Pulmonary artery endothelial cell (primary cell): ENCODE measurements at regions not wholly inside any gene's neighbourhood (a gene's known extent, or its start where the extent isn't known, plus 50 kb on each side); places are given as distances from the start of the nearest gene placed in this dataset.

Source experiments
- DNase-seq: peaks from one replicate; pipeline ENCODE4 v3.0.0-alpha.2; 2011; ENCODE audit warnings: low read depth, low spot score

GRCh38 chr2:83665894-83666293, 793.2 kb downstream of the SUCLG1 start:
- peak; percentile 64 for DNase-seq

GRCh38 chr2:83665154-83665553, 793.9 kb downstream of the SUCLG1 start:
- no peak for DNase-seq

DNA sequence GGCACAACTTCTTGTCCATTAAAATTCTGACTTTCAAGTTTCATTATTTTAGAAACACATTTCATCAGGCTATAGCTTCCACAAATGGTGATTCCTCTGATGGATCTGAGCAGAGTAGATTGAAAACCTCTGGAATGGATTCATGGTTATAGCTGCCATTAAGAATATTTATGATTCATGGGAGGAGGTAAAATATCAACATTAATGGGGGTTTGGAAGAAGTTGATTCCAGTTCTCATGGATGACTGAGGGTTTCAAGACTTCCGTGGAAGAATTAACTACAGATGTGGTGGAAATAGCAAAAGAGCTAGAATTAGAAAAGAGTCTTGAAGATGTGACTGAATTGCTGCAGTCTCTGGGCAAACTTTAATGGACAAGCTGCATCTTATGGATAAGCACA, 797.4 kb downstream of the SUCLG1 start:
- DNase-seq, result no peak

- DNase-seq, result no peak
These were observed 804.9 kb downstream of the SUCLG1 start for GRCh38 chr2:83654091-83654611.

DNA sequence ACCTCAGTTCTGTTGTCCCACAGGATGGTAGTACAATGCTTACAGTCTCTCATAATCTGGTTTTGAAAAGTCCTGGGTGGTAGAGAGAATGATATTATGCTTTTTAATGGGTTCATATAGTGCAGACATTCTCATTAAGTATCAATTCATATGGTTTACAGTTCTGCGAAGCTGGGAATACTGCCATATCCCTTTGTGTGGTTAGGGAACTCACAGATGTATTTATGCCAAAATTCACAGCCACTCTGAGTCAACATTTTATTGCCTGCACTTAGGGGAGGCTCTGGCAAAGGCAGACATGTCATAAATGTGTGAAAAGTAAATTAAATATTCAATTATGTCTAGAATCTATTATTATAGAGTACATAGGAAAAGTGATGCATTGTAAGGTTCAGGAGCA, 808.2 kb downstream of the SUCLG1 start:
- no peak for DNase-seq

GRCh38 chr2:83650161-83650560, 808.9 kb downstream of the SUCLG1 start:
- no peak for DNase-seq

GRCh38 chr2:83640506-83640905, 818.6 kb downstream of the SUCLG1 start:
- DNase-seq, result no peak

DNA sequence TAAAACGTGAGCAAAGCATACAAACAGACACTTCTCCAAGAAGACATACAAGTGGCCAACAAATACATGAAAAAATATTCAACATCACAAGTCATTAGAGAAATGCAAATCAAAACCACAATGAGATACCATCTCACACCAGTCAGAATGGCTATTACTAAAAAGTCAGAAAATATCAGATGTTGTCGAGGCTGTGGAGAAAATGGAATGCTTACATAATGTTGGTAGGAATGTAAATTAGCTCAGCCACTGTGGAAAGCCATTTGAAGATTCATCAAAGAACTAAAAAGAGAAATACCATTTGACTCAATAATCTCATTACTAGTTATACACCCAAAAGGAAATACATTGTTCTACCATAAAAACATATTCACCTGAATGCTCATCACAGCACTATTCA, 825.7 kb downstream of the SUCLG1 start:
- DNase-seq, result no peak

DNA sequence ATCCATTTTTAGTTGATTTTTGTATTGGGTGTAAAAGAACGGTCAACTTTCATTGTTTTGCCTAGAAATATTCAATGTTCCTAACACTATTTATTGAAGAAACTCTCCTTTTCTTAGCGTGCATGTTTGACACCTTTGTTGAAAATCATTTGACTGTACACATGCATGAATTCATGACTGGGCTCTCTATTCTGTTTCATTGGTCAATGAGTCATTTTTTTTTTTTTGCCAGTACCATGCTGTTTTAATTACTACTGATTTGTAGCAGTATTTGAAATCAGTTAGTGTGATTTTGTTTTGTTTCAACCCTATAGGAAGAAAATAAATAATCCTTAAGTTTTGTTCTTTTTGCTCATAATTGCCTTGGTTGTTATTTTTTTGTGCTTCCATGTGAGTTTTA, 828.7 kb downstream of the SUCLG1 start:
- no peak for DNase-seq

DNA sequence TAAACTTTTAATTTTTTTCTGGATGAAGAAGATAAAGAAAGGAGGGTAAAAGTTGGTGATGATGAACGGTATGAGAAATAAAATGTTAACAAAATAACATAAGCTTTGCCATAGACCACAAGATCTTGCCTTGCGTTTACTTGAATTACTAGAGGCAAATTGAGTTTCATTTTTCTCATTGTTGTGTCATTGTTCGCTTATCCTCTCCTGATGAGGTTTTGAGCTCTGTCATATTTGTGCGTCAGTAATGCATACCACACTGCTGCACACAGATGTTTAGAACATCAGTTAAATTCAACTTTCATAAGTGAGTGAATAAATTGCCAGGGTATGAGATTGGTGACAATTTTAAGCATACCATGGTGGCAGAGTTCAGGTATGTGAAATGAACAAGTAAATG, 843.6 kb downstream of the SUCLG1 start:
- DNase-seq, result no peak

GRCh38 chr2:83613178-83613577, 845.9 kb downstream of the SUCLG1 start:
- no peak for DNase-seq

GRCh38 chr2:83602753-83603152, 856.3 kb downstream of the SUCLG1 start:
- no peak for DNase-seq

DNA sequence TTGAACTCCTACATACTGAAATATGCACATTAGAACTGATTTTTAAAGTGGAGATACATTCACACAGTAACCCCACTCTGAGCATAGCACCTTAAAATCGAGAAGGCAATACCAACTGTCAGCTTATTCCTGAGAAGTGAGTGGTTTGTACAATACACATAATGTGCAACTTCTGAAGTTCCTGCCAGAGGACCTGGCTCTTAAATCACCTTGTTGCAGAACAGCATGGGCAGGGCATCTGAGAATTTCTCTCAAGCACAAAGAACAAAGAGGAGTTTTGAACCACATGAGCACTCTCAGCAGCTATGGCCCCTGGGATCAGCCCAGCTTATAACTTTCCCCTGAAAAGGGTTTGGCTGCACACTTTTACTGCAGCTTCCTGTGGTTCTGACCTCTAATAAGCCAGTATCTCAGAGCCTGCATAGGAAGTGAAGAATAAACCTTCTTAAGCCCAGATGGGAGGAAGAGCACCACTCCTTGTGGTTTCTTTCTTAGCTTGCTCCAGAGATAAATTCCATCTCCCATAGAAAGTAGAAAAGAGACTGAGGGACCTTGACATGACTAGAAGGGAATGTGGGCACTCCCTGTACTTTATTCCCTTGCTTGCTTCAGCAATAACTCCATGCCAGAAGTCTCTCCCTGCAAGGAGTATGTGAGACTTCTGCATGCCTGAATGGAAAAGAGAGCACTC, 862.3 kb downstream of the SUCLG1 start:
- DNase-seq, result no peak

GRCh38 chr2:83595926-83596325, 863.2 kb downstream of the SUCLG1 start:
- no peak for DNase-seq

GRCh38 chr2:83595121-83595690, 863.9 kb downstream of the SUCLG1 start:
- DNase-seq, result no peak

DNA sequence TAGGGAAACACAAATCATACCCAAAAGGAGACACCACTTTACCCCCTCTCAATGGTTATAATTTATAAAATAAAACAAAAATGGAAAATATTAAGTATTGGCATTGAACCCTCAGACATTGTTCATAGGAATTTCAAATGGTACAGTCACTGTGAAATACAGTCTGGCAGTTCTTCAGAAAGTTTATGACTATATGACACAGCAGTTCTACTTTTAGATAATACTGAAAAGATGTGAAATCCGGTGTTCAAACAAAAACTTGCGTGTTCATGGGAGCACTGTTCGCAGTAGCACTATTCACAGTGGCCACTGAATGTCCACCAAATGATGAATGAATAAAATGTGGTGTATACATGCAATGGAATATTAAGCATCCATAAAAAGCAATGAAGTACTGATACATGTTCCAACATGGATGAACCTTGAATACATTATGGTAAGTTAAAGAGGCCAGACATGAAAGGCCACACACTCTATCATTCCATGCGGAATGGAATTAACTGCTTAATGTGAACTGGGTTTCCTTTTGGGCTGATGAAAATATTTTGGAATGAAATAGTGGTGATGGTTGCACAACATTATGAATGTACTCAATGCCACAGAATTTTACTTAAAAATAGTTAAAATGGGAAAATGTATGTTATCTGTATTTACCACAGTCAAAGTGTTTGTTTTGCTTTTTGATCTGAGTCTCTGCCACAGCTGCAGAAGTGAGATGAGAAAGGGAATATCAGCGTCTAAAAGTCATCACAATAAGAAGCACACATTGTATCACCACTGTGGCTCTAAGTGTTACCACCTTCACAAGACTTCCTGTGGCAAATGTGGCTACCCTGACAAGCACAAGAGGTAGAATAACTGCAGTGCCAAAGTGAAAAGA, 864.6 kb downstream of the SUCLG1 start:
- DNase-seq, result no peak

DNA sequence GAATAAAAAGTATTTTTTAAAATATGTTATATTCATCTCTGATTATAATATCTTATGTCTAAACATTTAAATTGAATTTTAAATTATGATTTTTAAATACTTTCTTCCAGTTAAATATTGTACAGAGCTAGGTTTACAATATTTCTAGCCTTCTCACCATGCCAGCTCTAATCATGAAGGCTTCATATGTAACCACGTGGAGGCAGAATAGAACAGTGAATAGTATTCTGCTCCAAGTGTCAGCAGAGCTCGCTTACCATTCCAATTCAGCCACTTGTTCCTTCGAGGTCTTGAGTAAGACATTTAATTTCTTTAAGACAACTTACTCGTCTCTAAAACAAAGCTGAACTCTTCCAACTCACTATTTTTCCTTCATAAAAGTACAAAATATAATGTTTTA, 871.8 kb downstream of the SUCLG1 start:
- no peak for DNase-seq

- no peak for DNase-seq
These were observed 873.8 kb downstream of the SUCLG1 start for GRCh38 chr2:83585250-83585649.

DNA sequence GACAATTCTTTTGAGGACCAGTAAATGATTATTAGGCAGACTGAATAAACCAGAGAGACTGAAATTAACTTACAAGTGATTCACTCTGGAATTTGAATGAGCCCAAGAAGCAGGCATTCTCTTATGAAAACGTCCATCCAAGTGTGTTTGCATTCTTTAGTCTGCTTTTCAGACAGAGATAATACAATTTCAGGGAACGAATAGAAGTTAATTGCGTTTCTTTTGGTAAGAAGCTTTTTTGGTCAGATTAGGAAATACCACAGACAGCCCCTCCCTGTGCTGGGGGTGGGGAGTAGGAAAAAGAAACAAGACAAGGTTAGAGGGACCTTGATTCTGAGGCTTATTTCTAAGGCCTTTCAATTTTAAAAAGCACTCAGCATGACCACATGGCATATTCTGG, 874.4 kb downstream of the SUCLG1 start:
- no peak for DNase-seq

DNA sequence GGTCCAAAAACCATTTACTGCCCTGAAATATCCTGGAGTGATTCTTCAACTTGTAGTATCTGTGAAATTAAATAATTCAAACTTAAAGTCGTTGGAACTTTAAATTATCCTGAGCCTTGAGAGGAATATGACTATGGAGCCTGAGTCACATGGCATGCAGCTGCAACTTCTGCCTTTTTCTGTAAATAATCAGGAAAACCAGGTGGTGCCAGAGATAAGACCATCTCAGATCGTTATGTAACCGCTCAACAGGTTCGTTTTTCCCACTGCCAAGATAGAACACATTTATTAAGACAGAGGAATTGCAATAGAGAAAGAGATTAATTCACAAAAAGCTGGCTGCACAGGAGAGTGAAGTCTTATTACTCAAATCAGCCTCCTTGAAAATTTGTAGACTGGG, 876.5 kb downstream of the SUCLG1 start:
- no peak for DNase-seq

GRCh38 chr2:83579507-83579906, 879.6 kb downstream of the SUCLG1 start:
- DNase-seq, result no peak

DNA sequence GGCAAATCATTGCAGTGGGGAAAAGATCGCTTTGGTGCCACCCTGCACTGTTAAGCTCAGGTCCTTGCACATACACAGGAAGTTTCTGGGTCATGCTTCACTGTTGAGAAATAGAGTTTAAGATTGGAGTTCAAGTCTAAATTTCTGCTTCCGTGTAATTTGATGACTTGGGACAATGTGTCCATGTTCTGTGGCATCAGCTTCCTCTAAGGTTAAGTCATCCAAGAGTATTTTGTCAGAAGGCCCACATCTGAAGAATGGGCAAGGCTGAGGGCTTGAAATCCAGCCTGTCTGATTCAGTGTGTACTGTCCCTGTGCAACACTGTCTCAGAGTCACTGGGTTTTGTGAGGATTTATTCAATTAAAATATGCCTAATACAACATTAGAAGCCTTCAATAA, 880.7 kb downstream of the SUCLG1 start:
- no peak for DNase-seq
